LNCaP clone FGC (cell line): ENCODE measurements at regions not wholly inside any gene's neighbourhood (a gene's known extent, or its start where the extent isn't known, plus 50 kb on each side); places are given as distances from the start of the nearest gene placed in this dataset.
A peak's percentile ranks its signal among the peaks of the same experiment; 100 is the strongest.

ENCODE experiments used
- DNase-seq: peaks from one replicate; pipeline ENCODE4 v3.0.0-alpha.2; 2011; ENCODE audit warnings: low read depth
- H3K4me3 ChIP-seq: 2 replicates; pipeline ENCODE4 v1.5.1; 2011; ENCODE audit warnings: mild to moderate bottlenecking, low read depth, low read length, control low read depth
- CTCF ChIP-seq: IDR thresholded peaks from 2 replicates; pipeline ENCODE4 v1.5.1; 2012; ENCODE audit warnings: mild to moderate bottlenecking; ENCODE audit not compliant: control insufficient read depth, insufficient read depth; ENCODE audit errors: extremely low read depth

DNA sequence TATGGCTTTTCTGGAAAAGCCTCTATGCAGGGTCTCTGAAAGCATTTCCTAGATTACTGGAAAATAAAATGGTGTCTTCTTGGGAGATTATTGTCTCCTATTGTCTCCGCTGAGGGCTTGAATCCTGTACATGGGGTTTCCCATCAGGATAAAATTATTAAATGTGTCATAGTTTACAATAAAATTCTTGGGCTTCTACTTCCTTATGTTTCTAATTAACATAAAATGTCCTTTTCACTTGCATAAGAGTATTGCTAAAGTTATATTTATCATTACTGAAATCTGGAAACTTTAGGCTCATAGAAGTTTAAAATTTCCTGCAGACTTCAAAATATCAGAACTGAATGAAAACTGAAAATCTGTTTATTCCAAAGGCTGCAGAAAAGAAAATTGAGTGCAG, 595.5 kb upstream of the AGTR1 start:
- TF ChIP-seq CTCF = no peak
- DNase-seq = no peak
- H3K4me3 ChIP-seq = no peak overlapping the region

GRCh38 chr3:148106062-148106461, 591.6 kb upstream of the AGTR1 start:
- no peak for DNase-seq
- TF ChIP-seq CTCF = no peak
- no peak overlapping the region for H3K4me3 ChIP-seq

GRCh38 chr3:148126956-148127355, 570.7 kb upstream of the AGTR1 start:
- no peak overlapping the region for H3K4me3 ChIP-seq
- DNase-seq = no peak
- no peak for TF ChIP-seq CTCF

DNA sequence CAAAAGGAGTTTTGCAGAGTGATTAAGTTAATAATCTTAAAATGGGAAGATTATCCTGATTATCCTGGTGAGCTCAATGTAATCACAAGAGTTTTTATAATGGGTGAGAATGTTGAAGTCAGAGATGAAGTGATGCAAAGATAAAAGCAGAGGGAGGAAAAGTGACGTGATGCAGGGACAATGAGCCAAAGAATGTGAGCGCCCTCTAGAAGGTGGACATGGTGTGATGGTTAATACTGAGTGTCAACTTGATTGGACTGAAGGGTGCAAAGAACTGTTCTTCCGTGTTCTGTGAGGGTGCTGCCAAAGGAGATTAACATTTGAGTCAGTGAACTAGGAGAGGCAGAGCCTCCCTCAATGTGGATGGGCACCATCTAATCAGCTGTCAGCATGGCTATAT, 569.6 kb upstream of the AGTR1 start:
- H3K4me3 ChIP-seq = no peak overlapping the region
- TF ChIP-seq CTCF = 0 out of 2 replicates have a peak, but pooled peaks have one; percentile 8
- DNase-seq = no peak

DNA sequence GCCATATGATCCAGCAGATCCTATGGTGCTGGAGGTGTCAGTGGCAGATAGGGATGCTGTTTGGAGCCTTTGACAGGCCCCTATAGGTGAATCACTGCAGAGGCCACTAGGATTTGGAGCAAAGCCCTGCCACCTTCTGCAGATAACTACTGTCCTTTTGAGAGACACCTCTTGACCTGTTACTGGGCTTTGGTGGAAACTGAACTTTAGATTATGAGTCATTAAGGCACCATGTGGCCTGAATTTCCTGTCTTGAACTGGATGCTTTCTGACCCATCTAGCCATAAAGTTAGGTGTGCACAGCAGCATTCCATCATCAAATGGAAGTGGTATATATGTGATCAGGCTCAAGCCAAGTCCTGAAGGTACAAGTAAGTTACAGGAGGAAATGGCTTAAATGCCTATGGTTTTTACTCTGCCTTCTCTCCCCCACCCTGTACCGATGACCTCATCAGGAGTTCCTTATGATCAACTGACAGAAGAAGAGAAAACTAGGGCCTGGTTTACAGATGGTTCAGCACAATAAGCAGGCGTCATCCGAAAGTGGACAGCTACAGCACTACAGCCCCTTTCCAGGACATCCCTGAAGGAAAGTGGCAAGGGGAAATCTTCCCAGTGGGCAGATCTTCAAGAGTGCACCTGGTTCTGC, 565.6 kb upstream of the AGTR1 start:
- H3K4me3 ChIP-seq = no peak overlapping the region
- no peak for TF ChIP-seq CTCF
- no peak for DNase-seq

- no peak for TF ChIP-seq CTCF
- DNase-seq = no peak
- H3K4me3 ChIP-seq = no peak overlapping the region
Observed at GRCh38 chr3:148136816-148137215, 560.9 kb upstream of the AGTR1 start.

GRCh38 chr3:148146241-148146640, 551.5 kb upstream of the AGTR1 start:
- DNase-seq = no peak
- no peak overlapping the region for H3K4me3 ChIP-seq
- TF ChIP-seq CTCF = no peak
